ENCODE measurements at regions not wholly inside any gene's neighbourhood (a gene's known extent, or its start where the extent isn't known, plus 50 kb on each side); places are given as distances from the start of the nearest gene placed in this dataset.

- DNase-seq, result no peak
- Histone ChIP-seq H3K36me3 (replicated peaks in 1 of 2; ENCODE audit: control insufficient read depth in 1 of 2, insufficient read depth in 2 of 2, low read length in 1 of 2) (no peaks in the 10 kb centered on the region), H3K4me2 (no peak overlapping the region), H3K9me3 (no peaks in the 10 kb centered on the region), H3K4me3 (ENCODE audit: low read depth in 2 of 2, low read length in 1 of 2) (no peak overlapping the region), H3K27ac (ENCODE audit: low read depth in 2 of 2, low read length in 1 of 2) (no peak overlapping the region), H3K9ac (no peak overlapping the region), H2AFZ (ENCODE audit: low read depth) (no peak overlapping the region), H3K4me1 (ENCODE audit: control insufficient read depth in 1 of 2, insufficient read depth in 2 of 2, low read depth in 1 of 2, low read length in 1 of 2) (no peaks in the 10 kb centered on the region), H3F3A (replicated peaks; ENCODE audit: insufficient read depth) (no peaks in the 10 kb centered on the region), H4K20me1 (ENCODE audit: insufficient read depth) (no peaks in the 10 kb centered on the region), H3K79me2 (ENCODE audit: insufficient read depth) (no peaks in the 10 kb centered on the region), H3K9me2 (no peaks in the 10 kb centered on the region), H3K27me3 (ENCODE audit: insufficient read depth) (no peaks in the 10 kb centered on the region)
- ChIA-PET POLR2A (no interaction called here), CTCF (no interaction called here)
- TF ChIP-seq CTCF (IDR thresholded peaks at IDR 0.05) (no peak), RXRA (IDR thresholded peaks at IDR 0.05; ENCODE audit: borderline replicate concordance, low read depth) (no peak), NRF1 (IDR thresholded peaks at IDR 0.05; ENCODE audit: low read depth, low read length) (no peak), MEF2A (IDR thresholded peaks at IDR 0.05; ENCODE audit: borderline replicate concordance, low read depth) (no peak), ZBTB33 (IDR thresholded peaks at IDR 0.05; ENCODE audit: borderline replicate concordance, low read depth) (no peak), NFIC (IDR thresholded peaks at IDR 0.05; ENCODE audit: borderline replicate concordance) (no peak), USF2 (IDR thresholded peaks at IDR 0.05; ENCODE audit: borderline replicate concordance, low read depth, low read length) (no peak), MAX (IDR thresholded peaks at IDR 0.05; ENCODE audit: low read depth) (no peak), MXI1 (IDR thresholded peaks at IDR 0.05; ENCODE audit: low read depth, low read length) (no peak), SIN3A (IDR thresholded peaks at IDR 0.05; ENCODE audit: borderline replicate concordance, low read depth, low read length) (no peak), FOXJ3 (CRISPR knock-in tag; IDR thresholded peaks at IDR 0.05) (no peak), RAD21 (IDR thresholded peaks at IDR 0.05; ENCODE audit: low read length) (no peak), JUND (IDR thresholded peaks at IDR 0.05) (no peak), RCOR1 (IDR thresholded peaks at IDR 0.05; ENCODE audit: low read length) (no peak), SMC3 (IDR thresholded peaks at IDR 0.05; ENCODE audit: low read depth, low read length) (no peak)
- 1% methylated on average over 3 of the region's 3 CpGs for WGBS (ENCODE audit: low lambda C conversion rate)
Measured at GRCh38 chr1:147466543-147466942, 74.8 kb upstream of the BCL9 start.

Data from SK-N-SH (cell line).